ENCODE measurements at regions not wholly inside any gene's neighbourhood (a gene's known extent, or its start where the extent isn't known, plus 50 kb on each side); places are given as distances from the start of the nearest gene placed in this dataset.
"Not testable (repeated sequence)": the region's sequence is repeated elsewhere in the genome, so short reads cannot be mapped to it uniquely, and the experiment has no call there.

GRCh38 chr20:29120575-29120974 is 2136.9 kb upstream of the DEFB115 start:
- DNase-seq = not testable (repeated sequence)

- DNase-seq = not testable (repeated sequence)
Observed at GRCh38 chr20:29122784-29123183, 2134.7 kb upstream of the DEFB115 start.

- no peak for DNase-seq
Observed at GRCh38 chr20:29123861-29124260, 2133.6 kb upstream of the DEFB115 start.

Measured in fibroblast of skin of right quadriceps (primary cell).